ENCODE measurements at regions not wholly inside any gene's neighbourhood (a gene's known extent, or its start where the extent isn't known, plus 50 kb on each side); places are given as distances from the start of the nearest gene placed in this dataset.

- no peak for DNase-seq (ENCODE audit: low spot score)
Measured at GRCh38 chr13:106433066-106433465, 102.4 kb downstream of the EFNB2 start.

GRCh38 chr13:106432636-106433035, 102.8 kb downstream of the EFNB2 start:
- DNase-seq (ENCODE audit: low spot score), result no peak

- no peak for DNase-seq (ENCODE audit: low spot score)
Measured at GRCh38 chr13:106426909-106427308, 108.6 kb downstream of the EFNB2 start.

GRCh38 chr13:106425661-106426060, 109.8 kb downstream of the EFNB2 start:
- no peak for DNase-seq (ENCODE audit: low spot score)

GRCh38 chr13:106424805-106425204, 110.7 kb downstream of the EFNB2 start:
- DNase-seq (ENCODE audit: low spot score), result no peak

GRCh38 chr13:106423530-106423929, 111.9 kb downstream of the EFNB2 start:
- no peak for DNase-seq (ENCODE audit: low spot score)

GRCh38 chr13:106418556-106418955, 116.9 kb downstream of the EFNB2 start:
- no peak for DNase-seq (ENCODE audit: low spot score)

GRCh38 chr13:106417467-106418110, 117.9 kb downstream of the EFNB2 start:
- DNase-seq (ENCODE audit: low spot score), result no peak

- peak; percentile 2 for DNase-seq (ENCODE audit: low spot score)
Measured at GRCh38 chr13:106416645-106417044, 118.8 kb downstream of the EFNB2 start.

- DNase-seq (ENCODE audit: low spot score), result no peak
Measured at GRCh38 chr13:106415971-106416370, 119.5 kb downstream of the EFNB2 start.

GRCh38 chr13:106415442-106415841, 120.0 kb downstream of the EFNB2 start:
- no peak for DNase-seq (ENCODE audit: low spot score)

GRCh38 chr13:106407338-106407737, 128.1 kb downstream of the EFNB2 start:
- no peak for DNase-seq (ENCODE audit: low spot score)

GRCh38 chr13:106405731-106406130, 129.7 kb downstream of the EFNB2 start:
- DNase-seq (ENCODE audit: low spot score), result no peak

GRCh38 chr13:106403280-106403679, 132.2 kb downstream of the EFNB2 start:
- DNase-seq (ENCODE audit: low spot score), result no peak

GRCh38 chr13:106402866-106403265, 132.6 kb downstream of the EFNB2 start:
- DNase-seq (ENCODE audit: low spot score), result no peak

- no peak for DNase-seq (ENCODE audit: low spot score)
Measured at GRCh38 chr13:106401081-106401480, 134.4 kb downstream of the EFNB2 start.

- no peak for DNase-seq (ENCODE audit: low spot score)
Measured at GRCh38 chr13:106400289-106400688, 135.2 kb downstream of the EFNB2 start.

- DNase-seq (ENCODE audit: low spot score), result no peak
Measured at GRCh38 chr13:106398289-106398688, 137.2 kb downstream of the EFNB2 start.

GRCh38 chr13:106393776-106394175, 141.7 kb downstream of the EFNB2 start:
- no peak for DNase-seq (ENCODE audit: low spot score)

- DNase-seq (ENCODE audit: low spot score), result no peak
Measured at GRCh38 chr13:106391681-106392080, 143.8 kb downstream of the EFNB2 start.

- DNase-seq (ENCODE audit: low spot score), result no peak
Measured at GRCh38 chr13:106391271-106391670, 144.2 kb downstream of the EFNB2 start.

- no peak for DNase-seq (ENCODE audit: low spot score)
Measured at GRCh38 chr13:106390367-106390766, 145.1 kb downstream of the EFNB2 start.

GRCh38 chr13:106385654-106386053, 149.8 kb downstream of the EFNB2 start:
- no peak for DNase-seq (ENCODE audit: low spot score)

GRCh38 chr13:106384516-106384915, 150.9 kb downstream of the EFNB2 start:
- no peak for DNase-seq (ENCODE audit: low spot score)

Data from cerebellar cortex (tissue), 1 donor.